NCI-H2196 treated with DMSO at 0.1 percent for 48 hours (cell line): ENCODE measurements at regions not wholly inside any gene's neighbourhood (a gene's known extent, or its start where the extent isn't known, plus 50 kb on each side); places are given as distances from the start of the nearest gene placed in this dataset.

Experiments
- DNase-seq: peaks from one replicate; lab custom pipeline; 2025; ENCODE audit not compliant: unreplicated experiment; lab: John Stamatoyannopoulos, UW

DNA sequence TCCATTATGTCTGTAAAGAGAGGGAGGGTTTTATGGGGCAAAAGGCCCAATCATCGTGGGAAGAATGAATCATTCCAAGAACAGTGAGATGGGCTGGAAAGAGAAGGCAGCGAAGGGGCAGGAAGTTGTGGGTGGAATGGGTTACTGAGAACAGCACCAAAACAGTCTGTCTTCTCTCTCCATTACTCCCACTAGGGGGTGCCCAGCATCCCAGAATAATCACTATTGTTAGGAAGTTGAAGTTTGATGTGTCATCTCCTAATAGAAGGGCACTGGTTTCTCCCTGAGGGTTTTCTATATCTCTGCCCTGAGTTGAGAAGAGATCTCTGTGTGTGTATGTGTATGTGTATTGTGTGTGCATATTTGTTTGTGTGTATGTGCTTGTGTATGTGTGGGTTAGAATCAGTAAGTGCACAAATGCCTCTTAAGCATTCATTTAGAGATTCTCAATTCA lies 76.6 kb upstream of the MAP4K3 start:
- DNase-seq: no peak

DNA sequence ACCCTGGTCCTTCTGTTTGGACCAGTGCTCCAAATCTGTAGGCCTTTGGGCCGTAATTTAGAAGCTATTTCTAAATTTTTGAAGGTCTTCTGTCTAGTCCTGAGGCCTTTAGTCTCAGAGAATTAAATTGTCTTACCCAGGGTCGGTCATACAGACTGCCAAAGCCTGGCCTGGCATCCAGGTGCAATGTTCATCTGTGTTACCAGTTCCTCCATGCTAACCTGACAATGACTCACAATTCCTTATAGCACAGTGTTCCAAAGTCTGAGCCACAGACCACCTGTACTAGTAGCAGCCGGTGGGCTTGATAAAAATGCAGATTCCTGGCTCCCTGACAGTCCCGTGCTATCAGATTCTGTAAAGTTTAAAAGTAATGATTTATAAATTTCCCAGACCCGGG lies 77.7 kb upstream of the MAP4K3 start:
- DNase-seq: no peak

DNA sequence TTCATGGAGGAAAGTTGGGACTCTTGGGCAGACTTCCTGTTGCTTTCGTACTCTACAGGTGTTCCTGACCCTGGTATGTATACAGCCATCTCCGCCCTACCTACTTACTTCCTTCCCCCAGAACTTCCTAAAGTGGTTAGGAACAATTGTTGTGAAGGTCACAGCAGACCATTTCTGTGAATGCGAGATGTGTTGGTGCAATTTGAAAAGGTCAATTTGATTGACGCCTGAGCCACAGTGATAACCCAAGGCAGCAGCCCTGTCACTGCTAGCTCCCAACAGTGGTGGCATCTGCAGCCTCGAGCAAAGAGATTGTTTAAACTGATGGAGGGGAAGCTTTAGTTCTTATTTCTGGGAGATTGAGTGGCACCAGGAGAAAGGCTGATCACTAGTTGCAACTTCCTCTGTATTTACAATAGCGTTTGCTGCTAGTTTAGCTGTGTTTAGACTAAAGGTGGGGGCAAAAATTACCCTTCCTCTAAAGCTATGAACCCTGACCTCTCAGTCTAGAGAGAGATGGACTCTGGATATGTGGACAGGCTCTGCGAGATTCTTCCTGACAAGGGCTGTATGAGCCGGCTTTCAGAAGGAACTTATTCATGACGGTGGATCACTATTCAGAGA lies 78.3 kb upstream of the MAP4K3 start:
- no peak for DNase-seq

DNA sequence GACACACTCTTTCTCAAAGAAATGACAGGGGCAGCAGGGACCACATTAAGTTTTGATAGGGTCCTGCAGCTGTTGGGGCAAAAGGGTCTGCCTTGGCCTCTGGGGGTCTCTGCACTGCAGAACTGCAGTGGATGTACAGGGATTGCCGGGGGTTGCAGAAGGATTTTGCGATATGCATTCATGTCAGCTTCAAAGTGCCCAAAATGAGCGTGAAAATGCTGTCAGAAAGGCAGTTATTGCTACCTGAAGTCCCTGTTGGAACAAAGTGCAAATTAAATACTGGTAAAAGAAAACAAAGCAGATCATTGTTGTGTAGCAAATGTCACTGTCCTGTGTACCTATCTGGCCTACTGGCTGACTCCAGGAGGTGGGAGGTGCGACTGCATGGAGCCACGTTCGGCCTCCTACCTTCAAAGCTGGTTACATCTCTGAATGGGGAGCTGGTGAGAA lies 78.8 kb upstream of the MAP4K3 start:
- DNase-seq: no peak

DNA sequence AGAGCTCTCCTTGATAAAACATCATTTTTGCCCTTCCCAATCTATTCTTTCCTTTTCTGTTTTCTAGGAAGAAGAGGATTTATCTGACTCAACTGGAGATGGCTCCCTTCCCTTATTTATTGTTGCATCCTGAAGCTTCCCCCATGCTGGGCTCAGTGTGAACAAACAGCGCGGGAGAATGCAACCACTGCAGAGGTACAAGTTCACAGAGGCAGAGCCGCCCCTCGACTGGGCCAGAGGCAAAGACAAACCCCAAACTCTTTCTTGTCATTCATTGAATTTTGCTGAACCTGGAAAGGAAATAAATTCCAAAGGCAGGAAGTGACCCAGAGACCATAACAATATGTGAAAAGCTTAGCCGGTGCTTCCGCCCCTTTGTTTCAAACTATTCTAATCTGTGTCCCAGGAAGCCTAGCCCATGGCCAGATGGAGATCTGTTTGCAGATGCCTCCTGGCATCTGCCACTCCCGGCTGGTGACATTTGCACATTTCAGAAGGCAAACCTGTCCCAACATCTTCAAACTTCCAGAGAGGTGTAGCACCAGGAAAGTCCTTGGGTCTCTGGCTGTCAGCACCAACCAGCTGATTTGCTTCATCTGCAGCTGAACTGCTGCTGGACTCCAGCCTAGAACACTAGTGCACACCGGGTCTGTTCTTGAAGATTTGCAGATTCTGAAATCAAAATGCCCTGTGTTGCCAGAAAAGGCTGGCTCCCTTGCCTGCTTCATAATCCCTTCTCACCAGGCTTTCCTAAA lies 79.4 kb upstream of the MAP4K3 start:
- no peak for DNase-seq

DNA sequence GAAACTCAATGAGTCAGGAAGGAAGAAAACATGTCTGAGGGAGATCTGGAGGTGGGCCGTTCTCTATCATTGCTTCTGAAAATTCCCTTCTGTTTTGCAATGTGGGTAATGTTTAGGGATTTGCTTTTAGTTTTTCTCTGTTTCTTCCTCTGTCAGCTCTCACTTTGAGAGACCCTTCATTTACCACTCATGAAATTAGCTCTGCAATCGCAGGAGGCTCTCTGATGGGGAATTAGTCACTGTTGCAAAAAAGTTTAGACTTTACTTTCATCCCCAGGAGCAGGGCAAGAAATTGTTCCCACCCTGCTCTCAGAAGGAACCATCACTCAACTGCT lies 80.0 kb upstream of the MAP4K3 start:
- no peak for DNase-seq

DNA sequence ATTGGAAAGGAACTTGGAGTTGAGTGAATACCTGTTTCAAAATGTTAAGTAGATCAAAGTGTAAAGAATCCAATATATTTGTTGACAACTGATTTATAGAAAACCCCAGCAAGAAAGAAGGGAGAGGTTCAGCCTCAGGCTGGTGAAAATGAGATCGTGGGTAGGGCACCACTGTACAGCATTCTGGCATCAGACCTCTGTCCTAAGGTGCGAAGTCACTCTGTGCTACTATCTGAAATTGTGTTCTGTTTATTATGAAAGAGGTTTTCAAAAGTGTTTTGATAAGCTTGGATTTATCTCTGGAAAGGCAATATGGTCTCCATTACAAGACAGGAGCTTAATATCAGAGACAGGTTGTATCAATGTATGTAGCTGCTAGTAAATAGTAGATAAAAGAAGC lies 80.5 kb upstream of the MAP4K3 start:
- no peak for DNase-seq

DNA sequence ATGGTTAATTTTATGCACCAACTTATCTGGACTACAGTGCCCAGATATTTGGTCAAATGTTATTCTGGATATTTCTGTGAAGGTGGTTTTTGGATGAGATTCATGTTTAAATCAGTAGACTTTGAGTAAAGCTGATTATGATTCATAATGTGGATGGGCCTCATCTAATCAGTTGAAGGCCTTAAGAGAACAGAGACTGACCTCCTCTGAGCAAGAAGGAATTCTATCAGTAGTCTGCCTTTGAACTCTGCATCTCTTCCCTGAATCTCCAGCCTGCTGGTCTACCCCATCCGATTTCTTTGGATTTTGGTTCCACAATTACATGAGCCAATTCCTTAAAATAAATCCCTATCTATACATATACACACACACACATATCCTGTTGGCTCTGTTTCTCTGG lies 82.8 kb upstream of the MAP4K3 start:
- DNase-seq: no peak

DNA sequence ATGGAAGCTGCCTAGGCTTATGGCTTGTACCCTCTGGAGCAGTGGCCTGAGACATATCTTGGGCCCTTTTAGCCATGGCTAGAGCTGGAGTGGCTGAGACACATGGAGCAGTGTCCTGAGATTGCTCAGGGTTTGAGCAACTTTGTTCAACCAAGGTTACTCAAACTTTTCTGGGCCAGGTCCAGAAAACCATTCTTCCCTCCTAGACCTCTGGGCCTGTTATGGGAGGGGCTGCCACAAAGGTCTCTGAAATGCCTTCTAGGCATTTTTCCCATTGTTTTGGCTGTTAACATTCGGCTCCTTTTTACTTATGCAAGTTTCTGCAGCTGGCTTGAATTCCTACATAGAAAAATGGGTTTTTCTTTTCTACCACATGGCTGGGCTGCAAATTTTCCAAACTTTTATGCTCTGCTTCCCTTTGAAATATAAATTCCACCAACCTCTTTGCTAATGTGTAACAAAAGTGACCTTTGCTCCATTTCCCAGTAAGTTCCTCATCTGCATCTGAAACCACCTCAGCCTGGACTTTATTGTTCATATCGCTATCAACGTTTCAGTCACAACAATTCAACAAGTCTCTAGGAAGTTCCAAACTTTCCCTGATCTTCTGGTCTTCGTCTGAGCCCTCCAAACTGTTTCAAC lies 84.9 kb upstream of the MAP4K3 start:
- DNase-seq: no peak

DNA sequence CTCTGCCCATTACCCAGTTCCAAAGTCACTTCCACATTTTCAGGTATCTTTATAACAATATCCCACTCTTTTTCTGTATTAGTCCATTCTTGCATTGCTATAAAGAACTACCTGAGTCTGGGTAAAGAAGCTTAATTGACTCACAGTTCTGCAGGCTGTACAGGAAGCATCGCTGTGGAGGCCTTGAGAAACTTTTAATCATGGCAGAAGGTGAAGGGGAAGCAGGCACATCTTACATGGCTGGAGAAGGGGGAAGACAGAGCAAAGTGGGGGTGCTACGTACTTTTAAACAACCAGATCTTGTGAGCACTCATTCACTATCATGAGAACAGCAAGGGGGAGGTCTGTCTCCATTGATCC lies 85.4 kb upstream of the MAP4K3 start:
- no peak for DNase-seq

DNA sequence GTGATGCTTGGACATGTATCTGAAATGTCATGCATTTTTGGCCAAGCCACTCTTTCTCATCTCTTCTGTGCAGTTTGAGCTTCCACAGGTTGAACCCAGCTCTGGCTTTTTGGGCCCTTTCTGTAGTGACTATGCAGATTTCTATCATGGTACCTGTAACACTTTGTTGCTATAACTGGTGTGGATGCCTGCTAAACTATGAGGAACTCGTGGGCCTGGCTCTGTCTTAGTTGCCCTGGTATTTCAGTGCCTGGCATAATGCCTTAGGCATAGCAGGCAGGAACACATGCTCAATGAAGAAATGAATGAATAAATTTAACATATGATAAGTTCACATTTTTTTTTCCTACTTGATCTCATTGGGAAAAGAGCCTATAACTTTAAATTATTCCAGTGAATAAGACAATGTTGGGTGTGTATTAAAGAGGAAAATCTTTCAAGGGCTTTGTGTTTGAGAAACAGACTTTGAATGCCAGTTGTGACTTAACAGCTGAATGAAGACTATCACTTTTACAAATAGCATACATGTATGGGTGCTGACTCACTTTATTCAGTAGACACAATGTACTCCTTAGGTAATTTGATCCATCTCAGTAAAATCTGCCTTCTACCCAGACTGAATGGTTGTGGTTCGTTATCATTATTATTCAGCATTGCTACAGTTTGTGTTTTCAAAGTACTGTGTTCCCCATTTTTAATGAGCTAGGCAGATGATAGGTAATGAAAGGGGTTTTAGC lies 86.4 kb upstream of the MAP4K3 start:
- DNase-seq: no peak

DNA sequence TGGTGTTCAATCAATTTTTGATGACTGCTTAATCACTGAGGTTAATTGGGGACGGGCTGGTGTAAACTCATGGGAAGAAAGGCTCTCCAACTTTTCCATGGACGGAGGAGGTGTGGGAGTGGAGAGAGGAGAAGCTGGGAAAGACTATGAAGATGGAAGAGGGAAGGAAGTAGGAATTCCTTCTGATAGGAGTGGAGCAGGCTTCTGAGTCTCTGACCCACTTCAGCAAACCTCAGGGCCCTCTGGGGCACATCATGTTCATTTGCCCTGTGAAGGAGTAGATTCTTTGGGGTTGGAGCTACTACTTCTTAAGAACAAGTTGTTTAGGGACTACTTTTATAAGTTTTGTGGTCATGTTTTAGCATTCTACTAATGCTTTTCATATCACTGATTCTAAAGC lies 87.0 kb upstream of the MAP4K3 start:
- no peak for DNase-seq

DNA sequence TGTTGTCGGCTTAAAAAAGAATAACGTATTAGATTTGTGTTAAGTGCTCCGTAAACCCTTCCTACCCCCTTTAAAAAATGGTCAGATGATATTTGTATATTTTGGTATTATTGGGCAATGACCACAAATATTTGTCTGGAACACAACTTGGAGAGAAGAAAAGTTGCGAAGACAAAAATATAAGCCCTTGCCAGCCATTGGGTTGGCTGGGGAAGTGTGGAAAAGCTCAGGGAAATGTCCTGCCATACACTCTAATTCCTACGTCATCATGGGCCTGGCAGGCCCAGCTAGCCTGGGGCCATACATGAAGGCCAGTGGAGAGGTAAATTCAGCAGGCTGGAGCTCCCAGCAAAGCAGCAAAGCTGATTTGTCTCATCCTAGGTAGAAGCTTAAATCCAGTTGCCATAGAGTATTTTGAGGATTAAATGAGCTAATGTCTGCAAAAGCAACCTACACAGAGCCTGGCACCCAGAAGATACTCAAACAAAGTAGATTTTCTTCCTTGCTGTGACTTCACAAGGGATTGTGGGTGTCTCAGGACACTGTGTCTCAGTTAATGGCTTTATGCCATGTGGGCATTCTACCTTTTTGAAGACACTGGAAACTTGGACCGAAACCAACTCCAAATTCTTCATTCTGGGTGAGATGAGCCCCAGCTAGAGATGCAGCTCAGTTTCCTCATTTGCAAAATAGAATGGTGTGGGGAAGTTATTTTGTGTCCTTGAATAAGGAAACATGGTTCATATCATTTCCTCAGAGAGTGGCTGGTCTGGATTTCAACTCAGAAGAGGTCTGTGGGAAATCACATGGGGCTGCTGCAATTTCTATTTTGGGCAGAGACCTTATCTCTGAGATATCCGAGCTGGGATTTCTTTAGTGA lies 87.9 kb upstream of the MAP4K3 start:
- DNase-seq: no peak

DNA sequence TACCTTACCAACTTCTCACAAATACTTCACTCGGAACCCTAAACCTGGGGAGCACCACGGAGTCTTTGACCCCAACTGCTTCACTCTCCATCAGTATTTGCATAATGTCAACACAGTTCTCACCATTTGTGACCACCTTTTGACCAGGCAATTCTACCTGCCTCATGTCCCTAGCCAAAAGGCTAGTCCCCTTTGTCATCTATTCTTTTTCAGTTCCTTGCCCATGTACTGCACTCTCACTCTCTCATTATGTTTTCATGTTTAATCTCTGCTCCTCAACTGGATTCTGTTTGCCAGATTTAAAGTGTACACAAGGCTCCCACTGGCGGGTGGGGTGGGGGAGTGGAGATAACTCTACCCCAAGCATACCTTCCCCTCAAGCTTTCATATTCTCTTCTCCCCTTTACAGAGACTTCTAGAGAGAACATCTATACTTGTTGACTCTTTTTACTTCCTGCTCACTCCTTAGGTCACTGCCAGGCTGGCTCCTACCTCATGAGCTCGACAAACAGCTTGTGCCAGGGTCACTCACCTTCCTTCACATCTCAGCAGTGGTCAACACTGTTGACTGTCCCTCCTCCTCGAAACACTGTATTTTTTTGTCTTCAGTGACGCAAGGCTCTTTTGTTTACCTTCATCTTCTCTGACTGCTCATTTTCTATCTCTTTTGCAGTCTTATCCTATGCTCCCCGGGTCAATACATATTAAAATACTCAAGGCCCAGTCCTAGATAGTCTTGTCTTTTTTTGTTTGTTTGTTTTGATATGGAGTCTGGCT lies 88.7 kb upstream of the MAP4K3 start:
- no peak for DNase-seq

DNA sequence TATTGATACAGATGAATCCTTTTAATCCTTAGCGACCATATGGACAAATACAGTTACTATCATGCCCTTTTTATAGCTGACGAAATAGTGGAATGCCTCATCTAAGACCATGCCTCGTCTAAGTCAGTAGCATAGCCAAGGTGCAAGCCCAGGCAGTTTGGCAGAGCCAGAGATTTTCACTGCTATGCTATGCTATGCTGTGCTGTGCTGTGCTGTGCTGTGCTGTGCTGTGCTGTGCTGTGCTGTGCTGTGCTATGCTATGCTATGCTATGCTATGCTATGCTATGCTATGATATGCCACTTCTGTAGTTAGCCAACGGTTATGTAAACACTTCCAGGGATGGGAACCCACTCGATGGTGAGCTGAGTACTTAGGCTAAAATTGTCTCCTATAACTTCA lies 91.6 kb upstream of the MAP4K3 start:
- DNase-seq: no peak

DNA sequence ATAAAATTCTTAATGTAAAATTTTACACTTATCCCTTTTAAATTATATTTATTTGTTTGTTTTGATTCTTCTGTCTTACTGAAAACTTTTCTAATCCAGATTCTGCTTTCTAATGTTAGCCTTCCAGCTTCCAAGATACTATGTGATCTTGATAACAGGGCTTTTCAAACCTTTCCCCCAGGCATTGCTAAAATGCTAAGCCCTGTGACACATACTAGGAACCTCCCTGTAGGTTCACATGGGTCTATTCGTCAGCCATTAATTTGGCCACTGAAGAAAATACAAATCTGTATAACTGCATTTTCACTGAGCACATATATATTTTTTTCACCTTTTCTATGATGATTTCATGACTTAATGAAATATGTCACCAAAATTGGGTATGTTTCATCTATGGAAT lies 92.8 kb upstream of the MAP4K3 start:
- DNase-seq: no peak

DNA sequence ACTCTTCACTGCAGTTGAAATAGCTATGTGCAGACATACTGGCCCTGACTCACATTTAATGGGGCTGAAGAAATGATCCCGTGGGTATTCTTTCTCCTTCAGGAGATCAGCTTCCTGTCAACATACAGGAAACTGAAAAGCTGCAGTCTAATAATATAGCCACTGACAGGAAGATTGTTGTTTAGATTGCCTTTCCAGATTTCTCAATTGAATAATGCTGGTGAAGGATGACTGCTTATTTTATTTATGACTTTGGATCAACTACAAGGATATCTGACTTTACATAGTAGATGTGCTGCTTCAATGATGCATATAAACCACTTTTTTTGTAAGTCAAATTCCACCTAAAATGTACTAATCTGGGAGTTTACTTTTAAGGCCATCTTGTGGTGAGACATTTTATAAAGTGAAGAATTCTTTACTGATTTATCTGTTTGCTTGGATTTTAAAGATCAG lies 93.4 kb upstream of the MAP4K3 start:
- DNase-seq: no peak

DNA sequence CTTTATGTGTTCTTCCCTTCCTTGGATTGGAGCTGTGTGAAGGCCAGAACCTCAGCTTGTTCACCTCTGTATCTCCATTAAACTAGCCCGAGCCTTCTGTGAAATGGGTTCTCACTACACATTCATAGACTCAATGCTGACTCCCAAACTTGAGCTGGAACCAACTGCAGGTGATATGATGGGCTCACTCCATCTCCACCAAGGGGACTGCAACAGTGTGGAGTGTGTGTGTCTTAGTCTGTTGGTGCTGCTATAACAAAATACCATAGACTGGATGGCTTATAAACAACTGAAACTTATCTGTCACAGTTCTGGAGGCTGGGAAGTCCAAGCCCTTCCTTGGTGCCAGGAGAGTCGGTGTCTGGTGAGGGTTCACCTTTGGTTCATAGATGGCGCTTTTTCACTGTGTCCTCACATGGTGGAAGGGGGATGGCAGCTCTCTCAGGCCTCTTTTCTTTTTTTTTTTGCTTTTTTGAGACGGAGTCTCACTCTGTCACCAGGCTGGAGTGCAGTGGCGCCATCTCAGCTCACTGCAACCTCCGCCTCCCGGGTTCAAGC lies 94.2 kb upstream of the MAP4K3 start:
- DNase-seq: no peak

DNA sequence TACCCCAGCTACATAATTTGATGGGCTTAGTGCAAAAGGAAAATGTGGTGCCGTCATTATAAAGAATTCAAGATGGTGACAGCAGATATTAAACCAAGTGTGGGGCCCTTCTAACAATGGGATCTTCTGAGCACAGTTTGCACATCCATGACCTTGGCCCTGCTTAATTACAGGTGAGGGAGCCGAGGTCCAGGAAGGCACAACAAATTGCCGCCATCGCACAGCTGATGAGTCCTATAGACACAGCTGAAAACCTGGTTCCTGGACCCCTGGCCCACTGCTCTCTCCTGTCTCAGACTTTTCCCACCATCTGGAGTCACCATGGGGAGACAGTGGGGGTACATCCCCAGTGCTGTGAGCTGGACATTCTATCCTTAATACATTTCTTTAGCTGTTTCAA lies 95.8 kb upstream of the MAP4K3 start:
- DNase-seq: no peak
